ENCODE measurements at regions not wholly inside any gene's neighbourhood (a gene's known extent, or its start where the extent isn't known, plus 50 kb on each side); places are given as distances from the start of the nearest gene placed in this dataset.

DNA sequence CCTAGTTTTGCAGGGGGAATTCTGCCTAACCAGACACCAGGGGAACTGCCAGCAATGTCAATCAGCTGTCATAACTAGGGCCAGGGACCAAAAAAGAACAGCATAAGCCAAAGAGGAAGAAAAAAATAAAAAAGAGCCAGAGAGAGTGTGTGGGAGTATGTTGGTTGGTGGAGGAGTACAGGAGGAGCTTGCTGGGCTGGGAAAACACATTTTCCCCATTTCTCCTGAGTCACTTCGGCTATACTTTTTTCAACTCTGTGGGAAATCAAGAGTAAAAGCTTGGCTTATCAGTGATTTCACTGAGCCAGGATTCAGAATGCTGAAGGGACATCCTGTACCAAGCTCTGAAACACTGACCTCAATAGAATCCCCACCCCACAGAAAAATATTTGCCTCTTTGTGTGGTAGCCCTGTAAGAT lies 144.7 kb upstream of the DPH6 start:
- no peak for TF ChIP-seq RCOR1 (IDR thresholded peaks at IDR 0.05; ENCODE audit: insufficient replicate concordance, low read length)
- TF ChIP-seq, protein P1, sequence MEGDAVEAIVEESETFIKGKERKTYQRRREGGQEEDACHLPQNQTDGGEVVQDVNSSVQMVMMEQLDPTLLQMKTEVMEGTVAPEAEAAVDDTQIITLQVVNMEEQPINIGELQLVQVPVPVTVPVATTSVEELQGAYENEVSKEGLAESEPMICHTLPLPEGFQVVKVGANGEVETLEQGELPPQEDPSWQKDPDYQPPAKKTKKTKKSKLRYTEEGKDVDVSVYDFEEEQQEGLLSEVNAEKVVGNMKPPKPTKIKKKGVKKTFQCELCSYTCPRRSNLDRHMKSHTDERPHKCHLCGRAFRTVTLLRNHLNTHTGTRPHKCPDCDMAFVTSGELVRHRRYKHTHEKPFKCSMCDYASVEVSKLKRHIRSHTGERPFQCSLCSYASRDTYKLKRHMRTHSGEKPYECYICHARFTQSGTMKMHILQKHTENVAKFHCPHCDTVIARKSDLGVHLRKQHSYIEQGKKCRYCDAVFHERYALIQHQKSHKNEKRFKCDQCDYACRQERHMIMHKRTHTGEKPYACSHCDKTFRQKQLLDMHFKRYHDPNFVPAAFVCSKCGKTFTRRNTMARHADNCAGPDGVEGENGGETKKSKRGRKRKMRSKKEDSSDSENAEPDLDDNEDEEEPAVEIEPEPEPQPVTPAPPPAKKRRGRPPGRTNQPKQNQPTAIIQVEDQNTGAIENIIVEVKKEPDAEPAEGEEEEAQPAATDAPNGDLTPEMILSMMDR (conservative IDR thresholded peaks at IDR 0.05; ENCODE audit: low read depth, low read length) = no peak

Data from IMR-90 (cell line).